ENCODE measurements at regions not wholly inside any gene's neighbourhood (a gene's known extent, or its start where the extent isn't known, plus 50 kb on each side); places are given as distances from the start of the nearest gene placed in this dataset.

- H3K27me3 ChIP-seq (ENCODE audit: insufficient read depth, low read depth, severe bottlenecking), result no peaks in the 10 kb centered on the region
- no peak for DNase-seq
- TF ChIP-seq CTCF (IDR thresholded peaks at IDR 0.05; ENCODE audit: low read depth, low read length), result no peak
- H3K4me3 ChIP-seq (ENCODE audit: low read depth, low read length), result no peak overlapping the region
- no peaks in the 10 kb centered on the region for H3K9me3 ChIP-seq (ENCODE audit: severe bottlenecking)
- no peak overlapping the region for H3K27ac ChIP-seq
- H3K36me3 ChIP-seq, result no peaks in the 10 kb centered on the region
Observed at GRCh38 chr11:29458252-29458651, 558.6 kb downstream of the KCNA4 start.

- DNase-seq, result no peak
- Histone ChIP-seq H3K36me3 (no peaks in the 10 kb centered on the region), H3K4me3 (ENCODE audit: low read depth, low read length) (no peak overlapping the region), H3K27me3 (ENCODE audit: insufficient read depth, low read depth, severe bottlenecking) (no peaks in the 10 kb centered on the region), H3K27ac (no peak overlapping the region), H3K9me3 (ENCODE audit: severe bottlenecking) (no peaks in the 10 kb centered on the region)
- TF ChIP-seq CTCF (IDR thresholded peaks at IDR 0.05; ENCODE audit: low read depth, low read length), result no peak
Observed at GRCh38 chr11:29452146-29452545, 564.7 kb downstream of the KCNA4 start.

GRCh38 chr11:29449281-29450074 lies 567.4 kb downstream of the KCNA4 start:
- no peak overlapping the region for H3K27ac ChIP-seq
- H3K9me3 ChIP-seq (ENCODE audit: severe bottlenecking), result no peaks in the 10 kb centered on the region
- H3K36me3 ChIP-seq, result no peaks in the 10 kb centered on the region
- H3K4me3 ChIP-seq (ENCODE audit: low read depth, low read length), result no peak overlapping the region
- H3K27me3 ChIP-seq (ENCODE audit: insufficient read depth, low read depth, severe bottlenecking), result no peaks in the 10 kb centered on the region
- no peak for DNase-seq
- TF ChIP-seq CTCF (IDR thresholded peaks at IDR 0.05; ENCODE audit: low read depth, low read length), result no peak

- peak; percentile 31 for DNase-seq
- Histone ChIP-seq H3K27ac (no peak overlapping the region), H3K4me3 (ENCODE audit: low read depth, low read length) (no peak overlapping the region), H3K27me3 (ENCODE audit: insufficient read depth, low read depth, severe bottlenecking) (no peaks in the 10 kb centered on the region), H3K36me3 (no peaks in the 10 kb centered on the region), H3K9me3 (ENCODE audit: severe bottlenecking) (no peaks in the 10 kb centered on the region)
- TF ChIP-seq CTCF (IDR thresholded peaks at IDR 0.05; ENCODE audit: low read depth, low read length), result peak; percentile 62
Observed at GRCh38 chr11:29448246-29448877, 568.5 kb downstream of the KCNA4 start.

GRCh38 chr11:29447821-29448220 lies 569.0 kb downstream of the KCNA4 start:
- H3K4me3 ChIP-seq (ENCODE audit: low read depth, low read length), result no peak overlapping the region
- H3K27me3 ChIP-seq (ENCODE audit: insufficient read depth, low read depth, severe bottlenecking), result no peaks in the 10 kb centered on the region
- no peak for TF ChIP-seq CTCF (IDR thresholded peaks at IDR 0.05; ENCODE audit: low read depth, low read length)
- DNase-seq, result no peak
- H3K9me3 ChIP-seq (ENCODE audit: severe bottlenecking), result no peaks in the 10 kb centered on the region
- H3K36me3 ChIP-seq, result no peaks in the 10 kb centered on the region
- H3K27ac ChIP-seq, result no peak overlapping the region
